AG10803 (cell line): ENCODE measurements at regions not wholly inside any gene's neighbourhood (a gene's known extent, or its start where the extent isn't known, plus 50 kb on each side); places are given as distances from the start of the nearest gene placed in this dataset.

Experiments
- DNase-seq: peaks from one replicate; pipeline ENCODE4 v3.0.0; 2010; ENCODE audit warnings: low read depth
- H3K4me3 ChIP-seq: 2 replicates; pipeline ENCODE4 v1.5.1; 2011; ENCODE audit warnings: mild to moderate bottlenecking, low read length, control low read depth
- CTCF ChIP-seq: conservative IDR thresholded peaks from 2 replicates; pipeline ENCODE4 v1.5.1; 2011; ENCODE audit warnings: mild to moderate bottlenecking, low read length, control low read depth, inconsistent platforms

- no peak for DNase-seq
- no peak overlapping the region for H3K4me3 ChIP-seq
- no peak for TF ChIP-seq CTCF
These were observed 361.9 kb downstream of the MTRR start for GRCh38 chr5:8230868-8231267.

- TF ChIP-seq CTCF, result no peak
- no peak for DNase-seq
- H3K4me3 ChIP-seq, result no peak overlapping the region
These were observed 364.5 kb downstream of the MTRR start for GRCh38 chr5:8233479-8233878.

GRCh38 chr5:8234179-8234770 is 365.3 kb downstream of the MTRR start:
- no peak overlapping the region for H3K4me3 ChIP-seq
- no peak for TF ChIP-seq CTCF

GRCh38 chr5:8238080-8238479 is 369.1 kb downstream of the MTRR start:
- no peak overlapping the region for H3K4me3 ChIP-seq
- no peak for TF ChIP-seq CTCF
- DNase-seq, result no peak

More at GRCh38 chr5:8234179-8234770, 365.3 kb downstream of the MTRR start:
- no peak for DNase-seq

GRCh38 chr5:8239198-8239597 is 370.2 kb downstream of the MTRR start:
- no peak for TF ChIP-seq CTCF
- H3K4me3 ChIP-seq, result no peak overlapping the region
- no peak for DNase-seq

GRCh38 chr5:8239646-8240045 is 370.7 kb downstream of the MTRR start:
- DNase-seq, result no peak
- no peak for TF ChIP-seq CTCF
- no peak overlapping the region for H3K4me3 ChIP-seq

GRCh38 chr5:8241076-8241475 is 372.1 kb downstream of the MTRR start:
- H3K4me3 ChIP-seq, result no peak overlapping the region
- no peak for DNase-seq
- TF ChIP-seq CTCF, result no peak
